ENCODE measurements at regions not wholly inside any gene's neighbourhood (a gene's known extent, or its start where the extent isn't known, plus 50 kb on each side); places are given as distances from the start of the nearest gene placed in this dataset.
"Not testable (repeated sequence)": the region's sequence is repeated elsewhere in the genome, so short reads cannot be mapped to it uniquely, and the experiment has no call there.

GRCh38 chr10:55629793-55630490 is 731.1 kb downstream of the ZWINT start:
- DNase-seq (ENCODE audit: low read depth in 1 of 2, low spot score in 1 of 2), result no peak
- TF ChIP-seq SPI1 (IDR thresholded peaks at IDR 0.05; ENCODE audit: borderline replicate concordance, low read depth) (no peak), GABPA (IDR thresholded peaks at IDR 0.05; ENCODE audit: low read depth) (no peak), CTCF (IDR thresholded peaks at IDR 0.05; ENCODE audit: insufficient read depth, low read length) (no peak), REST (IDR thresholded peaks at IDR 0.05; ENCODE audit: insufficient replicate concordance, low read depth) (no peak), POLR2AphosphoS5 (IDR thresholded peaks at IDR 0.05; ENCODE audit: low read depth) (no peak)
- Histone ChIP-seq H3K27me3 (ENCODE audit: insufficient read depth, poor library complexity, severe bottlenecking) (peaks cover 22% of the 10 kb centered on the region), H3K27ac (replicated peaks) (no peak overlapping the region), H3K4me3 (replicated peaks; ENCODE audit: insufficient read depth, low read length) (no peak overlapping the region)

GRCh38 chr10:55628260-55628701 is 732.8 kb downstream of the ZWINT start:
- H3K27me3 ChIP-seq (ENCODE audit: insufficient read depth, poor library complexity, severe bottlenecking), result peaks cover 22% of the 10 kb centered on the region
- no peak for TF ChIP-seq POLR2AphosphoS5 (IDR thresholded peaks at IDR 0.05; ENCODE audit: low read depth)
- no peak for TF ChIP-seq SPI1 (IDR thresholded peaks at IDR 0.05; ENCODE audit: borderline replicate concordance, low read depth)
- no peak for TF ChIP-seq CTCF (IDR thresholded peaks at IDR 0.05; ENCODE audit: insufficient read depth, low read length)
- TF ChIP-seq GABPA (IDR thresholded peaks at IDR 0.05; ENCODE audit: low read depth), result no peak
- TF ChIP-seq REST (IDR thresholded peaks at IDR 0.05; ENCODE audit: insufficient replicate concordance, low read depth), result no peak
- DNase-seq (ENCODE audit: low read depth in 1 of 2, low spot score in 1 of 2), result no peak
- no peak overlapping the region for H3K4me3 ChIP-seq (replicated peaks; ENCODE audit: insufficient read depth, low read length)
- H3K27ac ChIP-seq (replicated peaks), result no peak overlapping the region

GRCh38 chr10:55627501-55628051 is 733.5 kb downstream of the ZWINT start:
- TF ChIP-seq CTCF (IDR thresholded peaks at IDR 0.05; ENCODE audit: insufficient read depth, low read length) (no peak), REST (IDR thresholded peaks at IDR 0.05; ENCODE audit: insufficient replicate concordance, low read depth) (no peak), GABPA (IDR thresholded peaks at IDR 0.05; ENCODE audit: low read depth) (no peak), POLR2AphosphoS5 (IDR thresholded peaks at IDR 0.05; ENCODE audit: low read depth) (no peak), SPI1 (IDR thresholded peaks at IDR 0.05; ENCODE audit: borderline replicate concordance, low read depth) (no peak)
- no peak overlapping the region for H3K27ac ChIP-seq (replicated peaks)
- peaks cover 22% of the 10 kb centered on the region for H3K27me3 ChIP-seq (ENCODE audit: insufficient read depth, poor library complexity, severe bottlenecking)
- no peak for DNase-seq (ENCODE audit: low read depth in 1 of 2, low spot score in 1 of 2)
- no peak overlapping the region for H3K4me3 ChIP-seq (replicated peaks; ENCODE audit: insufficient read depth, low read length)

- H3K4me3 ChIP-seq (replicated peaks; ENCODE audit: insufficient read depth, low read length); H3K27ac ChIP-seq (replicated peaks): not testable (repeated sequence)
Measured at GRCh38 chr10:55601690-55602478, 759.2 kb downstream of the ZWINT start.

More at GRCh38 chr10:55601690-55602478, 759.2 kb downstream of the ZWINT start:
- H3K27me3 ChIP-seq (ENCODE audit: insufficient read depth, poor library complexity, severe bottlenecking); DNase-seq (ENCODE audit: low read depth in 1 of 2, low spot score in 1 of 2): not testable (repeated sequence)

Measured in HL-60 (cell line).